ENCODE measurements at regions not wholly inside any gene's neighbourhood (a gene's known extent, or its start where the extent isn't known, plus 50 kb on each side); places are given as distances from the start of the nearest gene placed in this dataset.

DNA sequence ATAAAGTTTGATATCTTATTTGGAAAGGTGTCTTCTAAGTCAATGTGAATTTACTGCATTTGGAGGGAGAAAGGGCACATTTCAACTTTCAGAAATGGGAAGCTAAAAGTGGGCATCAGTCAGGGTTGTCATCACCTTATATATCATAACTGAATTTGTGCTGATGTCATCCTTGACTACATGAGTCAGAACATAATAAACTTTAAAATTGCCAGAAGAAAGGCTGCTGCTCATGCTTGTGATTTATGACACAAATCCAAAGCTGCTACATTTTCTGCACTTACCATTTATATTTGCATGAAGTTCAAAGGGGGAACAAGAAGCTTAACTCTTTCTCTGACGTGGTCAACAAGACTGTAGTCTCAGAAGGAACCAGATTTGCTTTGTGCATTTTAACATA lies 196.6 kb downstream of the UTP18 start:
- H3K27ac ChIP-seq = no peak overlapping the region
- no peak overlapping the region for H3K4me3 ChIP-seq
- TF ChIP-seq, protein P1, sequence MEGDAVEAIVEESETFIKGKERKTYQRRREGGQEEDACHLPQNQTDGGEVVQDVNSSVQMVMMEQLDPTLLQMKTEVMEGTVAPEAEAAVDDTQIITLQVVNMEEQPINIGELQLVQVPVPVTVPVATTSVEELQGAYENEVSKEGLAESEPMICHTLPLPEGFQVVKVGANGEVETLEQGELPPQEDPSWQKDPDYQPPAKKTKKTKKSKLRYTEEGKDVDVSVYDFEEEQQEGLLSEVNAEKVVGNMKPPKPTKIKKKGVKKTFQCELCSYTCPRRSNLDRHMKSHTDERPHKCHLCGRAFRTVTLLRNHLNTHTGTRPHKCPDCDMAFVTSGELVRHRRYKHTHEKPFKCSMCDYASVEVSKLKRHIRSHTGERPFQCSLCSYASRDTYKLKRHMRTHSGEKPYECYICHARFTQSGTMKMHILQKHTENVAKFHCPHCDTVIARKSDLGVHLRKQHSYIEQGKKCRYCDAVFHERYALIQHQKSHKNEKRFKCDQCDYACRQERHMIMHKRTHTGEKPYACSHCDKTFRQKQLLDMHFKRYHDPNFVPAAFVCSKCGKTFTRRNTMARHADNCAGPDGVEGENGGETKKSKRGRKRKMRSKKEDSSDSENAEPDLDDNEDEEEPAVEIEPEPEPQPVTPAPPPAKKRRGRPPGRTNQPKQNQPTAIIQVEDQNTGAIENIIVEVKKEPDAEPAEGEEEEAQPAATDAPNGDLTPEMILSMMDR (IDR thresholded peaks at IDR 0.05 in 8 of 11, conservative IDR thresholded peaks at IDR 0.05 in 3 of 11) = no peak
- TF ChIP-seq POLR2AphosphoS5 (IDR thresholded peaks at IDR 0.05) = no peak
- TF ChIP-seq POLR2A (IDR thresholded peaks at IDR 0.05) = no peak
- 16 to 28% (median 24%) methylated on average over 1 of the region's 1 CpG for WGBS, 5 donors
- H3K4me1 ChIP-seq = no peaks in the 10 kb centered on the region
- no peaks in the 10 kb centered on the region for H3K27me3 ChIP-seq (replicated peaks in 1 of 7)
- DNase-seq = no peak
- H3K36me3 ChIP-seq = no peaks in the 10 kb centered on the region
- H3K9me3 ChIP-seq = no peaks in the 10 kb centered on the region
- intact Hi-C loops (cut with DNase I; ENCODE audit: low total_unique reads) = no loop called here

DNA sequence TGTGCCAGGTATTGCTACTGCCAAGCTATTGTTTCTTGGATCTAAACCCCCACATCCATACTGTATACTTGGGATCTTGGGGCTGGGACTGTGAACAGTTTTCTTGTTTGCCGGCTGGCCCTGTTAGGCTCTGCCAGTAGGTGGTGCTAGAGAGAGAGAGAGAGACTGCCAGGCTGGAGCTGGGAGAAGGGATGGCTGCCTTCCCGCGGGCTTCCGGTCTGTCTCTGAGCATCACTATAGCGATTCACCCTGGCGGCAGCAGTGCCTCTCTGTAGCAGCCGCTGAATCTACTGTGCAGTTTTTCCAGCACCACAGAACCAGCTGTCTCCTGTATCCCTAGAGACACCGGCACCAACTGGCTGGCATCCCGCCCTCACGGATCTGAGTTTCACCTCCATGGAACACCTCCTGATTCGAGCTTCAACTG lies 201.2 kb downstream of the UTP18 start:
- TF ChIP-seq, protein P1 (IDR thresholded peaks at IDR 0.05 in 8 of 11, conservative IDR thresholded peaks at IDR 0.05 in 3 of 11) = peak in 10 of 11 experiments; percentile 9 to 77 (median 58)
- TF ChIP-seq POLR2AphosphoS5 (IDR thresholded peaks at IDR 0.05) = no peak
- Histone ChIP-seq H3K36me3 (no peaks in the 10 kb centered on the region), H3K4me3 (no peak overlapping the region), H3K27ac (no peak overlapping the region), H3K27me3 (replicated peaks in 1 of 7) (peaks cover 0 to 10% (median 0%) of the 10 kb centered on the region in 7 donors), H3K9me3 (no peaks in the 10 kb centered on the region), H3K4me1 (no peaks in the 10 kb centered on the region)
- intact Hi-C loops (cut with DNase I; ENCODE audit: low total_unique reads) = no loop called here
- DNase-seq = no peak
- 48 to 76% (median 61%) methylated on average over 11 of the region's 11 CpGs for WGBS, 5 donors

DNA sequence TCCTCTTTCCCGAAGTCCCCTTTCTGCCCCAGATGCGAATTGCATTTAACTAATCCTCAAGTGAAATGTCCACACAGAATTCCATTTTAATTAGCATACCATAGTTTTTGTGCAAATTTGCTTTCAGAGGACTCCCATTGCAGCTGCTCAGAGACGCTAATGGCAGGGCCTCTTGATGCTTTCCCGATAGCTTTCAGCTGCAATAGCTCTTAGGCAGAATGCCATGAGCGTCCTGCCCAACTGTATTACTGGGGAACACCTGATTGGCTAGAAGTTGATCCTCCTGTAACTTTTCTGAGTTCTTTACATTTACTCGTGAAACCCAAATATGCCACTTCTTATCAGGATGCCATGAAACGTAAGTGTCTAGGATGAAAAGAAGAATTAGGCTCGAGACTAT lies 203.0 kb downstream of the UTP18 start:
- Histone ChIP-seq H3K9me3 (no peaks in the 10 kb centered on the region), H3K36me3 (no peaks in the 10 kb centered on the region), H3K4me1 (no peaks in the 10 kb centered on the region), H3K4me3 (no peak overlapping the region), H3K27ac (no peak overlapping the region), H3K27me3 (replicated peaks in 1 of 7) (peaks cover 0 to 19% (median 0%) of the 10 kb centered on the region in 7 donors)
- 82 to 90% (median 82%) methylated on average over 8 of the region's 8 CpGs for WGBS, 5 donors
- intact Hi-C loops (cut with DNase I; ENCODE audit: low total_unique reads) = no loop called here
- no peak for DNase-seq
- no peak for TF ChIP-seq POLR2A (IDR thresholded peaks at IDR 0.05)

DNA sequence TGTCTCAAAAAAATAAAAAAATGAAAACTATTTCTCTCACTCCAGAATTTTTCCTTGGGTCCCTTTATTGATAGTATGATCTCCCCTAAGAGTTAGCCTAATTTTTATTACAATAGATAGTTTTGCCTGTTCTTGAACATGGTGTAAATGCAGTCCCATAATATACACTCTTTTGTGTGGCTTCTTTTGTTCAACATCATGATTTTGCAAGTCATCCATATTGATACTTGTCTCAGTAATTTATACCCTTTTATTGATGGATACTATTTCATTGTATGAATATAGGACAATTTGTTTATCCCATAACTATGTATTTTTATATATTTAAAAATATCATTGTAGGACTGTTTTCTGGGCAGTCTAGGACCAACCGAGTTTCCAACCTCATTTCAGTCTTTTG lies 207.0 kb downstream of the UTP18 start:
- DNase-seq = no peak
- Histone ChIP-seq H3K27me3 (replicated peaks in 1 of 7) (peaks cover 0 to 29% (median 0%) of the 10 kb centered on the region in 7 donors), H3K4me3 (no peak overlapping the region), H3K9me3 (no peaks in the 10 kb centered on the region), H3K4me1 (no peaks in the 10 kb centered on the region), H3K27ac (no peak overlapping the region), H3K36me3 (no peaks in the 10 kb centered on the region)
- intact Hi-C loops (cut with DNase I; ENCODE audit: low total_unique reads) = no loop called here
- no peak for TF ChIP-seq POLR2AphosphoS5 (IDR thresholded peaks at IDR 0.05)
- TF ChIP-seq, protein P1 (IDR thresholded peaks at IDR 0.05 in 8 of 11, conservative IDR thresholded peaks at IDR 0.05 in 3 of 11) = no peak
- TF ChIP-seq POLR2A (IDR thresholded peaks at IDR 0.05) = no peak
- WGBS, 5 donors = 74 to 91% (median 85%) methylated on average over 1 of the region's 1 CpG

DNA sequence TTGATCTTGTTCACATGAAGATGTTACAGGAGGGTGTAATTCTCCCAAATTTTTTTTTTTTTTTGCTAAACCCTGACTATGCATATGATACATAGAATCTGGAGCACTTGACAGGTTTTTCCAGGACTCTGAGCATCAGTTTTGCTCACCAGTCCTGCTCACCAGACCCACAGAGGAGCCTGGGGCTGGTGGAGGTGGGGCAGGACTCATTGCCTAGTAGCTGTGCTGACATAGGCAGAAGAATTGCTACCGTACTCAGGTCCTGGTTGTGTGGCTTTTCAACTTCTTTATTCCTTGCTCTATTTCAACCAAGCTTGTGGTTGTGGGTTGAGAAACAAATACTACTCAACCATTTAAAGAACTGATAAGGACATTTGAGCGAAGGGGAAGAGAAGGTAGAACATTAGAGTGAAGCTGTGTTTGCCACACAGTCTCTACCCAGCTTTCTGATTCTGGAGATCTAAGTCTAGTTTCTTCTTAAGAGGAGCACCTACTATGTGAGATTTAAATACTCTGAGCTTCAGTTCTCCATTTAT lies 212.4 kb downstream of the UTP18 start:
- 37 to 62% (median 46%) methylated on average over 2 of the region's 2 CpGs for WGBS, 5 donors
- TF ChIP-seq POLR2AphosphoS5 (IDR thresholded peaks at IDR 0.05) = no peak
- TF ChIP-seq, protein P1 (IDR thresholded peaks at IDR 0.05 in 8 of 11, conservative IDR thresholded peaks at IDR 0.05 in 3 of 11) = no peak
- no peak for TF ChIP-seq POLR2A (IDR thresholded peaks at IDR 0.05)
- intact Hi-C loops (cut with DNase I; ENCODE audit: low total_unique reads) = no loop called here
- no peak for DNase-seq
- Histone ChIP-seq H3K4me3 (no peak overlapping the region), H3K4me1 (no peaks in the 10 kb centered on the region), H3K9me3 (no peaks in the 10 kb centered on the region), H3K27ac (no peak overlapping the region), H3K27me3 (replicated peaks in 1 of 7) (peaks cover 0 to 47% (median 0%) of the 10 kb centered on the region in 7 donors), H3K36me3 (no peaks in the 10 kb centered on the region)

Measured in spleen (tissue), 11 donors.